Epithelial cell of proximal tubule (primary cell): ENCODE measurements at regions not wholly inside any gene's neighbourhood (a gene's known extent, or its start where the extent isn't known, plus 50 kb on each side); places are given as distances from the start of the nearest gene placed in this dataset.
"Not testable (repeated sequence)": the region's sequence is repeated elsewhere in the genome, so short reads cannot be mapped to it uniquely, and the experiment has no call there.

Experiments
- DNase-seq: peaks from one replicate; pipeline ENCODE4 v3.0.0-alpha.2; 2011; ENCODE audit warnings: low read depth
- H3K4me3 ChIP-seq: 2 replicates; pipeline ENCODE4 v1.5.1; 2011; ENCODE audit warnings: low read depth, mild to moderate bottlenecking, low read length
- TF ChIP-seq, protein P1 (sequence below): conservative IDR thresholded peaks from 2 replicates; pipeline ENCODE4 v1.5.1; 2012; ENCODE audit warnings: low read depth, mild to moderate bottlenecking, low read length

DNA sequence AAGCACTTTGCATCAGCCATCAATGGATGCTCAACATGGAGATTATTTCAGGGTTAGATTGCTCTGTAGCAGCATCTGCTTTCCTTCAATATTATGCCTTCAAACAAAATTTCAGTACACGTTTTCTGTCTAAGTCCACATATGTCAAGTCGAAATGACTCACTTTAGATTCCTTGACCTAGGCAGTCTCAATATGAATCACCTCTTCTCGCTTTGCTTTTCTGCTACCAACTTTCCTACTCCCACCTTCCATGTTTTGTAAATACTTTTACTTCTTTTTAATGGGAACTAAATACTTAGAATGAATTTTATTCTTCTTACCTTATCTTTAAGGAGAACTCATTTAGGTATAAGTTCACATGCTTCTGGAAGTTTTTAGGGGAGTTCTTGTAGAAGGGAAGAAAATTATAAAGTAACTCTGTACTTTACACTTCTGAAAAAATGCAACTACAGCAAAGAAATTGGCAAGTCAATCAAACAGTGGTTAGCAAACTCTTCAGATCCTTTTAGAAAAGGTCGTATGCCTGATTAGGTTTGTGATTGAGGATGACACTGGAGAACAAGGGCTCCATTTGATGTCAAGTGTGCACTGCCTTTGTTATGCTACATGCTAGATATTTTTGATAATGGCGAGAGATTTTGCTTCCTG, 478.5 kb upstream of the SMARCA2 start:
- TF ChIP-seq, protein P1, sequence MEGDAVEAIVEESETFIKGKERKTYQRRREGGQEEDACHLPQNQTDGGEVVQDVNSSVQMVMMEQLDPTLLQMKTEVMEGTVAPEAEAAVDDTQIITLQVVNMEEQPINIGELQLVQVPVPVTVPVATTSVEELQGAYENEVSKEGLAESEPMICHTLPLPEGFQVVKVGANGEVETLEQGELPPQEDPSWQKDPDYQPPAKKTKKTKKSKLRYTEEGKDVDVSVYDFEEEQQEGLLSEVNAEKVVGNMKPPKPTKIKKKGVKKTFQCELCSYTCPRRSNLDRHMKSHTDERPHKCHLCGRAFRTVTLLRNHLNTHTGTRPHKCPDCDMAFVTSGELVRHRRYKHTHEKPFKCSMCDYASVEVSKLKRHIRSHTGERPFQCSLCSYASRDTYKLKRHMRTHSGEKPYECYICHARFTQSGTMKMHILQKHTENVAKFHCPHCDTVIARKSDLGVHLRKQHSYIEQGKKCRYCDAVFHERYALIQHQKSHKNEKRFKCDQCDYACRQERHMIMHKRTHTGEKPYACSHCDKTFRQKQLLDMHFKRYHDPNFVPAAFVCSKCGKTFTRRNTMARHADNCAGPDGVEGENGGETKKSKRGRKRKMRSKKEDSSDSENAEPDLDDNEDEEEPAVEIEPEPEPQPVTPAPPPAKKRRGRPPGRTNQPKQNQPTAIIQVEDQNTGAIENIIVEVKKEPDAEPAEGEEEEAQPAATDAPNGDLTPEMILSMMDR = no peak
- H3K4me3 ChIP-seq = no peak overlapping the region

DNA sequence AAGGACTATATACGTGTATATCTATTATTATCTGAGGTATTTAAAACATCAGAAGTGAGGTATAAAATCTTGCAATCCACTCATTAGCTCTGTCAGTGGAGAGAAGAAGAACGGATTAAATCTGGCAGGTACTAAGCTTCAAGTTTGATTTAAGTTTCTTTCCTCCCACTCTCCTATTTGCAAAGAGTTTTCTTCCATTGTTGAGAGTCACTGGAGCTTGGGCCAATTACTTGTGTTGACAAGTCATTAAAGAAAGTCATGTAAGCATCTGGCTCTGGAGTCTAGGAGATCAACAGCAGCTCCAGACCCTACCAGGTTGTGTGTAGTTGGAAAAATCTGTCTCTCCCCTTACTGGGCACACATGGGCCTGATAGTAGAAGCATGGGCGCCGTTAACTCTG, 476.8 kb upstream of the SMARCA2 start:
- DNase-seq = no peak
- H3K4me3 ChIP-seq = no peak overlapping the region
- TF ChIP-seq, protein P1 = no peak

More for the DNA sequence above, 478.5 kb upstream of the SMARCA2 start:
- no peak for DNase-seq

DNA sequence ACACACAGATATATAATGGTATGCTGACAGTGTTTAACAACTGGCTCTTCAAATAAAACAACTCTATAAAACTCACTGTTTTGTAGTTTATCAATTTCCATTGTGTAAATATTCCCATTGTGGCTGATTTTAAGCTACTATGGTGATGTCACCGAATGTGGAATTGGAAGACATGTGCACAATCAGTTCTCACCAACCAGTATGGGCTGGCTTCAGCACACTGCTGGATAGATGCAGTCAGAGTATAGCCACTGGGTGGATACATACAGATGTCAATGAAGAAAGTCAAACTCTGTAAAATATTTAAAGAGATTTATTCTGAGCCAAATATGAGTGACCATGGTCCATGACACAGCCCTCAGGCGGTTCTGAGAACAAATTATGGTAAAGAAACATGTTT, 475.9 kb upstream of the SMARCA2 start:
- no peak for DNase-seq
- H3K4me3 ChIP-seq = no peak overlapping the region
- TF ChIP-seq, protein P1 = no peak

DNA sequence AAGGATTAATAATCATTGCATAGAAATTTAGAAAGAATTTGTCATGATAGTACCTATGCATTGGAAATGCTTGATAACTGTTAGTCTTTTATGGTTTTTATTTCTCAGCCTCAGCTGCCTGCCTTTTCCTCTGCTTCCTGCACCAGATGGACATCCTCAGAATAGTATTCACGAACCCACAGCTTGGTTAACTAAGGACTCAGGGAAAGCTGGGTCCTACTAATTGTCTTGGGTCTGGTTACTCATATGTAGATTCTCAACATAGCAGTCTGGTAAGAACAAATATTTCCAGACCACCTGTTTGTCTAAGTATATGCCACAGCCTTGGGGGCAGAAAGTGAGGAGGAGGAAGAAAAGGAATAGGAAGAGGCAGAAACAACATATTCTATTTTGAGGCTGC, 464.5 kb upstream of the SMARCA2 start:
- DNase-seq = no peak
- TF ChIP-seq, protein P1 = no peak
- H3K4me3 ChIP-seq = no peak overlapping the region

DNA sequence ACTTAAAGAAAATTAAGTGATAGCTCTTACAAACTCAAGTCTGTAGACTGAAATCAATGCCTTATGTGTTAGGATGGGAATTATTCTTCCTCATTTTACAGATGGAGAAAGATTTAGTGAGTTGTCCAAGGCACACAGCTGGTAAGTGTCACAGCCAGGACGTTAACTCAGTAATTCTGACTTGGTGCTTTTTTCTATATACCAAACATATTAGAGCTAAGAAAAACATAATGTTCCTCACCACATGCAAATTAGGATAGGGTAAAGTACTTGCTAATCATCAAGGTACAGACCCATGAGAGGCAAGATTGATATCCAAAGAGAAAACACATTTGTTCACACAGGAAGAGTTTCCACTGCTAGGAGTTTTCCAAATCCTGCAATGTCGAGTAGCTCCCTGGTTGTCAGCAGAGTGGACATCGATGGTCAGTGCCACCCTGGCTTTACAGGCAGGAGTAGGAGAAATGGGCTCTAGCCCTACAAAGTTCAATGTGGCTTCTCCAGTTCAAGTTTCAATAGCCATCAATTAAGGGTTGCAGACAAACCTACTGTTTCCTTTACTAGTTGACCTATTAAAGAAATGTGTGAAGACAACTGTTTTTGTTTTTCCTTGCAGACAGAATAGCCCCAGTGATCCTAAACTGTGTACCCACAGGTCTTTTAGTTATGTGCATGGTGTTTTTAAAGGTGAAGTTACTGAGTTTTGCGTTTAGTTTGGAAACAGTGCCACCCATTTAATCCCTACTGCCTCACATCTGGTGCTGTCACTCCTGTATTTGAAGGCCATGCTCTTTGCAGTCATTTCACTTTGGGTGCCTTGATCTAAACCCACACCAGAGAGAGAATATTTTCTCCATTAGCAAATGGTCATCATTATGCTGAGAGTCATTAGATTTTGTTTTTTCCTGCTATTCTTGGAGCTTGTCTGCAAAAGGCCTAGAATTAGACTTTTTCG, 460.8 kb upstream of the SMARCA2 start:
- DNase-seq = no peak
- TF ChIP-seq, protein P1 = no peak
- H3K4me3 ChIP-seq = no peak overlapping the region

DNA sequence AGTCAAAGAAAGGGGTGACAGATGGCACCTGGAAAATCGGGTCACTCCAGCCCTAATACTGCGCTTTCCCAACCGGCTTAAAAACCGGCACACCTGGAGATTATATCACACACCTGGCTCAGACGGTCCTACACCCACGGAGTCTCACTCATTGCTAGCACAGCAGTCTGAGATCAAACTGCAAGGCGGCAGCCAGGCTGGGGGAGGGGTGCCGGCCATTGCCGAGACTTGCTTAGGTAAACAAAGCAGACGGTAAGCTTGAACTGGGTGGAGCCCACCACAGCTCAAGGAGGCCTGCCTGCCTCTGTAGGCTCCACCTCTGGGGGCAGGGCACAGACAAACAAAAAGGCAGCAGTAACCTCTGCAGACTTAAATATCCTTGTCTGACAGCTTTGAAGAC, 456.5 kb upstream of the SMARCA2 start:
- H3K4me3 ChIP-seq, DNase-seq: not testable (repeated sequence)

DNA sequence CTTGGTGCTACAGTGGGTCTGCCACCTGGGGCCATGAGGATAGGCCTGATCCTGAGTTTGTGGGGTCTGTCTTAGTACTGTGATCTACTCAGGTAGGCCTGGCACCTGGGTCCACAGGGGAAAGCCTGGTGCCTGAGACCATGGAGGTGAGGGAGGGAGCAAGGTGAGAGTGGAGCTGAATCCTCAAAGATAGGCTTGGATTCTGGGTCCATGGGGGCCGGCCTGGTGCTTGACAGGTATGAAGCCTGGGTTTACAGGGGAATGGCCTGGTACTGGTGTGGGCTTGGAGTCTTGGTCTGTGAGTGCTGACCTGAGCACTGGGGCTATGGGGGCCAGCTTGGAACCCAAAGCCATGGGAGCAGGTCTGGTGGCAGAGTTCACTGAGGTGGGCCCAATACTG, 439.2 kb upstream of the SMARCA2 start:
- TF ChIP-seq, protein P1 = no peak
- H3K4me3 ChIP-seq = no peak overlapping the region
- DNase-seq = no peak
